A673 (cell line): ENCODE measurements at regions not wholly inside any gene's neighbourhood (a gene's known extent, or its start where the extent isn't known, plus 50 kb on each side); places are given as distances from the start of the nearest gene placed in this dataset.

Experiments
- BruUV-seq: library from RNA; stranded (reverse); fragments of 400-500 nt; replicated peaks from 2 replicates; lab custom pipeline; 2021; lab: Mats Ljungman, UMichigan
- CTCF ChIA-PET: fragments of 300-600 bp; sonication (Branson Sonifier 250); formaldehyde crosslinking; loops from one replicate; lab custom pipeline; 2022; ENCODE audit warnings: antibody characterized with exemption; lab: Charles Lee
- POLR2A ChIA-PET: fragments of 300-600 bp; sonication (Branson Sonifier 250); formaldehyde crosslinking; loops from one replicate; lab custom pipeline; 2022; ENCODE audit warnings: antibody characterized with exemption; ENCODE audit not compliant: low non-redundant PET; lab: Charles Lee
- DNase-seq: peaks from one replicate; pipeline ENCODE4 v3.0.0-alpha.2; 2015; ENCODE audit warnings: low spot score
- H3K27ac ChIP-seq: fragments of 200-600 bp; sonication (generic); 2 replicates; pipeline ENCODE4 v1.5.1; 2016; ENCODE audit warnings: mixed run types, low read depth, mild to moderate bottlenecking, mixed read lengths, antibody characterized with exemption, low read length; ENCODE audit not compliant: poor library complexity, severe bottlenecking
- H3K27me3 ChIP-seq: fragments of 200-600 bp; sonication (generic); replicated peaks from 2 replicates; pipeline ENCODE4 v1.6.1; 2017; ENCODE audit warnings: mixed run types, low read depth, mild to moderate bottlenecking, mixed read lengths, antibody characterized with exemption, low read length; ENCODE audit not compliant: insufficient read depth, poor library complexity
- H3K36me3 ChIP-seq: fragments of 200-600 bp; sonication (generic); 2 replicates; pipeline ENCODE4 v1.6.1; 2016; ENCODE audit warnings: mixed run types, mild to moderate bottlenecking, mixed read lengths, antibody characterized with exemption, low read length; ENCODE audit not compliant: insufficient read depth, poor library complexity, severe bottlenecking
- H3K4me1 ChIP-seq: fragments of 200-600 bp; sonication (generic); 2 replicates; pipeline ENCODE4 v1.6.1; 2017; ENCODE audit warnings: mixed run types, mild to moderate bottlenecking, mixed read lengths, antibody characterized with exemption, low read length; ENCODE audit not compliant: insufficient read depth, poor library complexity, severe bottlenecking
- H3K4me3 ChIP-seq: fragments of 200-600 bp; sonication (generic); 2 replicates; pipeline ENCODE4 v1.5.1; 2016; ENCODE audit warnings: low read depth, mixed run types, mild to moderate bottlenecking, mixed read lengths, low read length; ENCODE audit not compliant: poor library complexity, severe bottlenecking
- H3K9me3 ChIP-seq: fragments of 200-600 bp; sonication (generic); 2 replicates; pipeline ENCODE4 v1.6.1; 2016; ENCODE audit warnings: mixed run types, low read depth, mild to moderate bottlenecking, mixed read lengths, antibody characterized with exemption, low read length; ENCODE audit not compliant: poor library complexity, severe bottlenecking
- EZH2 ChIP-seq: fragments of 200-600 bp; sonication (generic); IDR thresholded peaks from 2 replicates; pipeline ENCODE4 v1.6.1; 2017; ENCODE audit warnings: borderline replicate concordance, low read depth, mild to moderate bottlenecking, mixed read lengths, antibody characterized with exemption, low read length; ENCODE audit not compliant: poor library complexity, severe bottlenecking
- intact Hi-C: fragments of 100-400 bp; cut with micrococcal nuclease; formaldehyde crosslinking; loops from one replicate; pipeline ENCODE4 v1.10.0; 2022; ENCODE audit not compliant: unreplicated experiment
- TF ChIP-seq, protein P1 (sequence below): fragments of 300-800, 200-600 bp; sonication (generic); conservative IDR thresholded peaks from 2 replicates; pipeline ENCODE4 v1.5.1; 2017; ENCODE audit warnings: low read depth, mild to moderate bottlenecking, antibody characterized with exemption, low read length, moderate library complexity, mixed read lengths

GRCh38 chr7:35987016-35987415 lies 166.0 kb upstream of the EEPD1 start:
- DNase-seq: no peak
- intact Hi-C loops: no loop called here
- CTCF ChIA-PET: no interaction called here
- Histone ChIP-seq H3K27me3 (no peaks in the 10 kb centered on the region), H3K27ac (no peak overlapping the region), H3K4me1 (no peaks in the 10 kb centered on the region), H3K9me3 (no peaks in the 10 kb centered on the region), H3K4me3 (no peak overlapping the region), H3K36me3 (no peaks in the 10 kb centered on the region)
- TF ChIP-seq, protein P1, sequence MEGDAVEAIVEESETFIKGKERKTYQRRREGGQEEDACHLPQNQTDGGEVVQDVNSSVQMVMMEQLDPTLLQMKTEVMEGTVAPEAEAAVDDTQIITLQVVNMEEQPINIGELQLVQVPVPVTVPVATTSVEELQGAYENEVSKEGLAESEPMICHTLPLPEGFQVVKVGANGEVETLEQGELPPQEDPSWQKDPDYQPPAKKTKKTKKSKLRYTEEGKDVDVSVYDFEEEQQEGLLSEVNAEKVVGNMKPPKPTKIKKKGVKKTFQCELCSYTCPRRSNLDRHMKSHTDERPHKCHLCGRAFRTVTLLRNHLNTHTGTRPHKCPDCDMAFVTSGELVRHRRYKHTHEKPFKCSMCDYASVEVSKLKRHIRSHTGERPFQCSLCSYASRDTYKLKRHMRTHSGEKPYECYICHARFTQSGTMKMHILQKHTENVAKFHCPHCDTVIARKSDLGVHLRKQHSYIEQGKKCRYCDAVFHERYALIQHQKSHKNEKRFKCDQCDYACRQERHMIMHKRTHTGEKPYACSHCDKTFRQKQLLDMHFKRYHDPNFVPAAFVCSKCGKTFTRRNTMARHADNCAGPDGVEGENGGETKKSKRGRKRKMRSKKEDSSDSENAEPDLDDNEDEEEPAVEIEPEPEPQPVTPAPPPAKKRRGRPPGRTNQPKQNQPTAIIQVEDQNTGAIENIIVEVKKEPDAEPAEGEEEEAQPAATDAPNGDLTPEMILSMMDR: no peak
- TF ChIP-seq EZH2: no peak
- no TSS peak for BruUV-seq
- POLR2A ChIA-PET: no interaction called here

GRCh38 chr7:35988105-35988504 lies 164.9 kb upstream of the EEPD1 start:
- Histone ChIP-seq H3K9me3 (no peaks in the 10 kb centered on the region), H3K36me3 (no peaks in the 10 kb centered on the region), H3K27ac (no peak overlapping the region), H3K27me3 (no peaks in the 10 kb centered on the region), H3K4me1 (no peaks in the 10 kb centered on the region), H3K4me3 (no peak overlapping the region)
- ChIA-PET POLR2A (no interaction called here), CTCF (no interaction called here)
- intact Hi-C loops: no loop called here
- DNase-seq: no peak
- BruUV-seq: no TSS peak
- TF ChIP-seq, protein P1: no peak
- no peak for TF ChIP-seq EZH2

GRCh38 chr7:35988818-35989217 lies 164.2 kb upstream of the EEPD1 start:
- no peak for DNase-seq
- no peaks in the 10 kb centered on the region for H3K9me3 ChIP-seq
- CTCF ChIA-PET: no interaction called here
- H3K36me3 ChIP-seq: no peaks in the 10 kb centered on the region
- no peaks in the 10 kb centered on the region for H3K27me3 ChIP-seq
- H3K27ac ChIP-seq: no peak overlapping the region
- H3K4me1 ChIP-seq: no peaks in the 10 kb centered on the region
- BruUV-seq: no TSS peak
- intact Hi-C loops: no loop called here
- POLR2A ChIA-PET: interaction anchor here (0.6 kb wide), 1 partner anchor 187 kb away, joined by 3 read pairs; no protein-coding TSS in a partner anchor
- no peak for TF ChIP-seq EZH2
- TF ChIP-seq, protein P1: no peak
- no peak overlapping the region for H3K4me3 ChIP-seq
